ENCODE measurements at regions not wholly inside any gene's neighbourhood (a gene's known extent, or its start where the extent isn't known, plus 50 kb on each side); places are given as distances from the start of the nearest gene placed in this dataset.

DNA sequence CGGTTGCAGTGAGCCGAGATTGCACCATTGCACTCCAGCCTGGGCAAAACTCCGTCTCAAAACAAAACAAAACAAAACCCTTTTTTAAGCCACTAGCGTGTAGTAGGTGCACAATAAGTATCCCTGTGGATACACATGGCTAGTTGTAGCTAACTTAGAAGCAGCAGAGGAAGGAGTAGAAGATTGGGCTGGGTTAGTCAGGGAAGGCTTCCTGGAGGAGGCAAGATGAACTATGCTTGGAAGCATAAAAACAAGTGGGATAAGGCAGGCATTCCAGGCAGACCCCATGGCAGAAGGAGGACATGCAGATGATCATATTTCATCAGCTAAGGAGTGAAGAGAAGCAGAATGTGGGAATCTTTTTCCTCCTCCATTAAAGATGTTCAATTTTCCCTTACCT lies 83.4 kb downstream of the IRX5 start:
- no peak overlapping the region for H3K4me3 ChIP-seq (ENCODE audit: low read depth, low read length)
- TF ChIP-seq, protein P1, sequence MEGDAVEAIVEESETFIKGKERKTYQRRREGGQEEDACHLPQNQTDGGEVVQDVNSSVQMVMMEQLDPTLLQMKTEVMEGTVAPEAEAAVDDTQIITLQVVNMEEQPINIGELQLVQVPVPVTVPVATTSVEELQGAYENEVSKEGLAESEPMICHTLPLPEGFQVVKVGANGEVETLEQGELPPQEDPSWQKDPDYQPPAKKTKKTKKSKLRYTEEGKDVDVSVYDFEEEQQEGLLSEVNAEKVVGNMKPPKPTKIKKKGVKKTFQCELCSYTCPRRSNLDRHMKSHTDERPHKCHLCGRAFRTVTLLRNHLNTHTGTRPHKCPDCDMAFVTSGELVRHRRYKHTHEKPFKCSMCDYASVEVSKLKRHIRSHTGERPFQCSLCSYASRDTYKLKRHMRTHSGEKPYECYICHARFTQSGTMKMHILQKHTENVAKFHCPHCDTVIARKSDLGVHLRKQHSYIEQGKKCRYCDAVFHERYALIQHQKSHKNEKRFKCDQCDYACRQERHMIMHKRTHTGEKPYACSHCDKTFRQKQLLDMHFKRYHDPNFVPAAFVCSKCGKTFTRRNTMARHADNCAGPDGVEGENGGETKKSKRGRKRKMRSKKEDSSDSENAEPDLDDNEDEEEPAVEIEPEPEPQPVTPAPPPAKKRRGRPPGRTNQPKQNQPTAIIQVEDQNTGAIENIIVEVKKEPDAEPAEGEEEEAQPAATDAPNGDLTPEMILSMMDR (IDR thresholded peaks at IDR 0.05; ENCODE audit: low read depth, low read length, missing control alignments), result no peak
- no peak for DNase-seq (ENCODE audit: low read depth)

DNA sequence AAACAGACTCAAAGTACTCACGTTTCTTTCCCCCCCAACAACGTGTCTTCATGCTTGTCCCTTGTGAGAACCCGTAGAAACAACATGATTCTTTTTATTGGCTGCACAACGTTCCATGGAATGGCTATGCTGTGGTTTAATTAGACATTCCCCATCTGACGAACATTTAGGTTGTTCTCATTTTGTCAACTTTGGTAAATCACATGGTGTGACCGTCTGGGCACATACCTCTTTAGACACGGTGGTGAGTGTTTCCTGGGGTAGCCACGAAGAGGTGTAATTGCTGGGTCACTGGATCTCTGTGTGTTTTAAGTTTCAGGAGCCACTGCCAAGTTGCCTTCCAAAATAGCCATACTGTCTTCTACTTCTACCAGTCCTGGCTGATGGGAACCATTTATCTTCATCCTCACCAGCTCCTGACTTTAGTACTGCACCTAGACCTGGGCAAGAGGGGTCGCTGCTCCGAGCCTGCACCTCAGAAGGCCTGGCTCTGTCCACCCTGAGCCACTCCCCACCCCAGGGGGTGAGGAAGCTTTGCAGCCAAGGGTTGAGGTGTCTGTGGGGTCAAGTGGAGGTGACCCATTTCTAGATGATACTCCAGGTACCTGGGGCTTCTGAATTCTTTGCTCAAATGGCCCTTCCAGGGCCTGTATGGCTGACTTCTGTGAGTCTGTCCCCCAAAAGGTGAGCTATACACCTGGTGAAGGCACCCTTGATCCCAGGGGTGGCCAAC lies 84.7 kb downstream of the IRX5 start:
- TF ChIP-seq, protein P1 (IDR thresholded peaks at IDR 0.05; ENCODE audit: low read depth, low read length, missing control alignments), result no peak
- H3K4me3 ChIP-seq (ENCODE audit: low read depth, low read length), result no peak overlapping the region
- no peak for DNase-seq (ENCODE audit: low read depth)

DNA sequence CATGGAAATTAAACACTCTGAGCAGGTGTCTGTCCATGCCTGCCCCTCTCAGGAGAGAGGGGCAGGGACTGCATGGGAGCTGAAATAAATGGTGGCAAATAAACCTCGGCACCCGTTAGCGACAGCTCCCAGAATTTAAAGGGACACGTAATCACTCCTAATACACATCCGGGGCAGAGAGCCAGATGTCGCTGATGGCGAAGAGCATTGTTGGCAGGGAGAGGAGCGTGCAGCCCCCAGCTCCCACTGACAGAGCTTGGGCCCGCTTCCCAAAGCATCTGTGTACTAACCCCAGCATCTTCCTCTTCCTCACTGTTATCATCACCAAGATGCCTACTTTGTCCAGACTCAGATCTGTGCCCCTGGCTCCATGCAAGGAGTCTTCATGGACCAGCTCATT lies 85.8 kb downstream of the IRX5 start:
- H3K4me3 ChIP-seq (ENCODE audit: low read depth, low read length), result no peak overlapping the region
- TF ChIP-seq, protein P1 (IDR thresholded peaks at IDR 0.05; ENCODE audit: low read depth, low read length, missing control alignments), result no peak
- DNase-seq (ENCODE audit: low read depth), result no peak

DNA sequence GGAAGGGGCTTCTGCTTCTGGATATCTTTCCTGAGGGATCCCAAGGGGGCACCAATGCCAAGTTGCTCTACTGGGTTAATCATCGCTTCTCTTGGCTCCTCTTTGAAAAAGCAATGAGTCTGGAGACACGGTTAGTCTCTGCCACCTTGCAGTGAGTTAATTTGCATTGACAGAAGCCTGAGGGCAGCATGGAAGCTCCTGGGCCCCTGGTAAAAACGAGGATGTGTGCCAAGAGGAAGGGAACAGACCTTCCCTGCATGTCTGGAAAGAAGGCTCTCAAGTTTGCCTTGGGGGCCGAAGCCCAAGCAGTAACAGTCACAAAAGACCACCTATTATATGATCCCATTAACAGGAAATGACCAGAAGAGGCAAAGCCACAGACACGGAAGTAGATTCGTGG lies 86.7 kb downstream of the IRX5 start:
- TF ChIP-seq, protein P1 (IDR thresholded peaks at IDR 0.05; ENCODE audit: low read depth, low read length, missing control alignments), result no peak
- DNase-seq (ENCODE audit: low read depth), result no peak
- no peak overlapping the region for H3K4me3 ChIP-seq (ENCODE audit: low read depth, low read length)

DNA sequence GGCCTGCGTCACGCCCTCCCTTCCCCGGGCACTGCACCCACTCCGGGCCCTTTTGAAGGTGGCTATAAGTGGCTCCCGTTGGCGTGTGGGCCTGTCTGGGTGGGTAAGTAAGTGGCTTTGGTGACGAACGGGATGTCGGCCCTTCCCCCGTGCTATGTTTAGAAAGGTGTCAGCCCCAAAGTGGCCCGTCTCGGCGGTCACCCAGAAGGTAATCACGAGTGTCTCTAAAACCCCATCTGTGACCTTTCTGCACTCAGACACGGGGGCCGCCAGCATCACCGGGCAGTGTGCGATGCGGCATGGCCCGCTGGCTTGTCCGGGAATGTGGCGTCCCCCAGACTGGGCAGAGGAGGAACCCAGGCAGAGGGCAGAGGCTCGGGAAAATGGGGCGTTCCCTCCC lies 88.2 kb downstream of the IRX5 start:
- TF ChIP-seq, protein P1 (IDR thresholded peaks at IDR 0.05; ENCODE audit: low read depth, low read length, missing control alignments), result no peak
- no peak for DNase-seq (ENCODE audit: low read depth)
- H3K4me3 ChIP-seq (ENCODE audit: low read depth, low read length), result no peak overlapping the region

DNA sequence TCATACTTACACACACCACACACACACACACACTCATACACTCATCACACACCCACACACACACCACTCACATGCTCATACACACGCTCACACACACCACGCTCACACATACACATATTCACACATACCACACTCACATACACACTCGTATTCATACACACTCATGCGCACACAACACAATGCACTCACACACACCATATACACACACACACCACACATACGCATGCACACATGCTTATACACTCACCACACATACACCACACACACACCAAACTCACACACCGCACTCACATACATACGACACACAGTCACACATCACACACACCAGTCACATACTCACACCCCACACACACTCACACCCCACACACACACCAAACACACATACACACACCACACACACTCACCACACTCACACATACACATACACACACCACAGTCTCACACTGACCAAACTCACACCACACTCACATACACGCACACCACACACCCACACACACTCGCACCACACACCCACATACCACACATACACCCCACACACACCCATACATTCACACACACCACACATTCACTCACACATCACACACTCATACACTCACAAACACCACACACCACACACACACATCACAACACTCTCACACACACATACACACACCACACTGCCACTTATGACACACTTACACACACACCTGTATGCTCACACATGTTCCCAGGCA lies 88.9 kb downstream of the IRX5 start:
- no peak overlapping the region for H3K4me3 ChIP-seq (ENCODE audit: low read depth, low read length)
- TF ChIP-seq, protein P1 (IDR thresholded peaks at IDR 0.05; ENCODE audit: low read depth, low read length, missing control alignments), result no peak
- no peak for DNase-seq (ENCODE audit: low read depth)

All from GM12864 (cell line).